SU-DHL-6 (cell line): ENCODE measurements at regions not wholly inside any gene's neighbourhood (a gene's known extent, or its start where the extent isn't known, plus 50 kb on each side); places are given as distances from the start of the nearest gene placed in this dataset.

Source experiments
- H2AFZ ChIP-seq: fragments of 200-600 bp; sonication (generic); 2 replicates; pipeline ENCODE4 v1.6.1; 2014; ENCODE audit warnings: low read depth, mild to moderate bottlenecking, moderate library complexity, mixed read lengths, antibody characterized with exemption, low read length; ENCODE audit not compliant: severe bottlenecking
- H3F3A ChIP-seq: fragments of 200-600 bp; shearing (Covaris generic); 2 replicates; pipeline ENCODE4 v1.6.0; 2016; ENCODE audit warnings: antibody characterized with exemption, mild to moderate bottlenecking; ENCODE audit not compliant: insufficient read depth
- H3K27ac ChIP-seq: fragments of 200-600 bp; sonication (generic); 2 replicates; pipeline ENCODE4 v1.5.1; 2016; ENCODE audit warnings: low read depth, mild to moderate bottlenecking, low read length, moderate library complexity, mixed read lengths
- H3K27me3 ChIP-seq: fragments of 200-600 bp; sonication (generic), shearing (Covaris generic); 2 replicates; pipeline ENCODE4 v1.6.0; 2014; ENCODE audit warnings: mild to moderate bottlenecking, low read length
- H3K36me3 ChIP-seq: fragments of 200-600 bp; sonication (generic); 2 replicates; pipeline ENCODE4 v1.6.1; 2014; ENCODE audit warnings: mild to moderate bottlenecking, low read length, mixed read lengths
- H3K4me2 ChIP-seq: fragments of 300-600, 200-600 bp; shearing (Covaris generic), sonication (generic); 2 replicates; pipeline ENCODE4 v1.6.0; 2014; ENCODE audit warnings: low read length, low read depth, mild to moderate bottlenecking; ENCODE audit not compliant: poor library complexity, severe bottlenecking
- H3K4me3 ChIP-seq: fragments of 200-600 bp; sonication (generic); 2 replicates; pipeline ENCODE4 v1.5.1; 2014; ENCODE audit warnings: antibody characterized with exemption, low read length, mild to moderate bottlenecking, mixed read lengths; ENCODE audit not compliant: insufficient read depth, poor library complexity, severe bottlenecking
- H3K79me2 ChIP-seq: fragments of 200-600 bp; sonication (generic); 2 replicates; pipeline ENCODE4 v1.6.1; 2014; ENCODE audit warnings: mild to moderate bottlenecking, low read length, moderate library complexity; ENCODE audit not compliant: insufficient read depth
- H3K9ac ChIP-seq: fragments of 200-600 bp; sonication (generic); 2 replicates; pipeline ENCODE4 v1.7.0; 2014; ENCODE audit warnings: mild to moderate bottlenecking, low read length
- H3K9me2 ChIP-seq: fragments of 200-600 bp; sonication (generic); replicated peaks from 2 replicates; pipeline ENCODE4 v1.6.1; 2014; ENCODE audit warnings: low read length; ENCODE audit not compliant: insufficient read depth
- H3K9me3 ChIP-seq: fragments of 200-600 bp; sonication (generic); 2 replicates; pipeline ENCODE4 v1.6.1; 2014; ENCODE audit warnings: low read length, mixed read lengths; ENCODE audit not compliant: insufficient read depth
- H4K20me1 ChIP-seq: fragments of 200-600 bp; sonication (generic); 2 replicates; pipeline ENCODE4 v1.6.1; 2014; ENCODE audit warnings: low read depth, mild to moderate bottlenecking, antibody characterized with exemption, low read length, moderate library complexity, mixed read lengths
- EZH2phosphoT487 ChIP-seq: fragments of 200-600 bp; sonication (generic), shearing (Covaris generic); conservative IDR thresholded peaks from 2 replicates; pipeline ENCODE4 v1.6.1; 2018; ENCODE audit warnings: mild to moderate bottlenecking, antibody characterized with exemption, low read length, moderate library complexity, mixed read lengths
- TF ChIP-seq, protein P1 (sequence below): fragments of 200-600 bp; sonication (generic); IDR thresholded peaks from one replicate; pipeline ENCODE4 v1.5.1; 2017; ENCODE audit warnings: antibody characterized with exemption, mild to moderate bottlenecking, low read length, moderate library complexity; ENCODE audit not compliant: insufficient read depth, poor library complexity, severe bottlenecking

- no peak overlapping the region for H3K9ac ChIP-seq
- H2AFZ ChIP-seq = no peak overlapping the region
- no peaks in the 10 kb centered on the region for H3K9me2 ChIP-seq
- H4K20me1 ChIP-seq = no peaks in the 10 kb centered on the region
- no peak overlapping the region for H3K4me3 ChIP-seq
- TF ChIP-seq, protein P1, sequence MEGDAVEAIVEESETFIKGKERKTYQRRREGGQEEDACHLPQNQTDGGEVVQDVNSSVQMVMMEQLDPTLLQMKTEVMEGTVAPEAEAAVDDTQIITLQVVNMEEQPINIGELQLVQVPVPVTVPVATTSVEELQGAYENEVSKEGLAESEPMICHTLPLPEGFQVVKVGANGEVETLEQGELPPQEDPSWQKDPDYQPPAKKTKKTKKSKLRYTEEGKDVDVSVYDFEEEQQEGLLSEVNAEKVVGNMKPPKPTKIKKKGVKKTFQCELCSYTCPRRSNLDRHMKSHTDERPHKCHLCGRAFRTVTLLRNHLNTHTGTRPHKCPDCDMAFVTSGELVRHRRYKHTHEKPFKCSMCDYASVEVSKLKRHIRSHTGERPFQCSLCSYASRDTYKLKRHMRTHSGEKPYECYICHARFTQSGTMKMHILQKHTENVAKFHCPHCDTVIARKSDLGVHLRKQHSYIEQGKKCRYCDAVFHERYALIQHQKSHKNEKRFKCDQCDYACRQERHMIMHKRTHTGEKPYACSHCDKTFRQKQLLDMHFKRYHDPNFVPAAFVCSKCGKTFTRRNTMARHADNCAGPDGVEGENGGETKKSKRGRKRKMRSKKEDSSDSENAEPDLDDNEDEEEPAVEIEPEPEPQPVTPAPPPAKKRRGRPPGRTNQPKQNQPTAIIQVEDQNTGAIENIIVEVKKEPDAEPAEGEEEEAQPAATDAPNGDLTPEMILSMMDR = no peak
- H3K27ac ChIP-seq = no peak overlapping the region
- H3K79me2 ChIP-seq = no peaks in the 10 kb centered on the region
- H3K4me2 ChIP-seq = no peak overlapping the region
- H3K36me3 ChIP-seq = no peaks in the 10 kb centered on the region
- H3K27me3 ChIP-seq = no peaks in the 10 kb centered on the region
- H3K9me3 ChIP-seq = no peaks in the 10 kb centered on the region
- no peaks in the 10 kb centered on the region for H3F3A ChIP-seq
Observed at GRCh38 chr9:10690546-10690945, 77.7 kb upstream of the PTPRD start.

DNA sequence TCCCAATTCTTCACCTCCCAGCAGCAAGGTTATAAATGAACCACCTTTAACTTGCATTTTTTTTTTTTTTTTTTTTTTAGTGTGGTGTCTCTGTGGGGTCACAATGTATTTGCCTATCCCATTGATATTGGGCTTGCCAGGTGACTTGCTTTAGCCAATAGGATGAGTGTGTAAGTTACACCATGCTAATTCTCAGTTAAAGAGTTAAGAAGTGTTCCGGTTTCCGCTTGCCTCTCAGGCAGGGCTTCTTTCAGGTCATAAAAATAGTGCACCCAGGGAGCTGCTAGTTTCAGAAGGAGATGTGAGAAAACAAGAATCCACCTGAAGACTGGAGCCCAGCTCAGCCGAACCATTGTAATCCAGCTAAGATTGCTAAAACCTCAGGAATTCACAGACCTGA lies 84.2 kb upstream of the PTPRD start:
- no peak overlapping the region for H3K4me2 ChIP-seq
- no peaks in the 10 kb centered on the region for H3K79me2 ChIP-seq
- H3F3A ChIP-seq = no peaks in the 10 kb centered on the region
- no peaks in the 10 kb centered on the region for H3K27me3 ChIP-seq
- H3K9me3 ChIP-seq = no peaks in the 10 kb centered on the region
- no peaks in the 10 kb centered on the region for H4K20me1 ChIP-seq
- no peak overlapping the region for H3K9ac ChIP-seq
- no peak overlapping the region for H2AFZ ChIP-seq
- no peak overlapping the region for H3K27ac ChIP-seq
- H3K9me2 ChIP-seq = no peaks in the 10 kb centered on the region
- H3K4me3 ChIP-seq = no peak overlapping the region
- TF ChIP-seq EZH2phosphoT487 = no peak
- TF ChIP-seq, protein P1 = no peak
- no peaks in the 10 kb centered on the region for H3K36me3 ChIP-seq

DNA sequence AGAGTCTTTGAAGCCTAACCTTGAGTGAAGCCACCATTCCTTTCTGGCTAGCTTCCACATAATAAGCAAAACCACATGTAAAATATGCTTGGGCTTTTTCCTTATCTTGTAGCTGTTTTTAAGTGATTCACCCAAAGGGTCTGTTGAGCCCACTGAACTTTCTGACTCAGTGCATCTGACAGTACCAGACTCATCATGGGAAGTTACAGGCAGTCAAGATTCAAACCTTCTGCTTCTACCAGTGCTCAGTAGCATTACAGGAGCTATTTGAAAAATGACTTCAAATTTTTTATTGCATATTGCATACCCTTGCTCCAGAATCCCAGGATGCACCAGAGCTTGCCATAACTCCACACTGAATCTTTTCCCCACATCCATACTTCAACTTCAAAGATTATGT lies 87.5 kb upstream of the PTPRD start:
- H3K27me3 ChIP-seq = no peaks in the 10 kb centered on the region
- TF ChIP-seq EZH2phosphoT487 = no peak
- TF ChIP-seq, protein P1 = no peak
- no peak overlapping the region for H3K4me3 ChIP-seq
- no peaks in the 10 kb centered on the region for H3F3A ChIP-seq
- no peak overlapping the region for H2AFZ ChIP-seq
- no peak overlapping the region for H3K27ac ChIP-seq
- H3K9me3 ChIP-seq = no peaks in the 10 kb centered on the region
- H3K4me2 ChIP-seq = no peak overlapping the region
- H3K79me2 ChIP-seq = no peaks in the 10 kb centered on the region
- no peaks in the 10 kb centered on the region for H3K36me3 ChIP-seq
- H3K9me2 ChIP-seq = no peaks in the 10 kb centered on the region
- no peak overlapping the region for H3K9ac ChIP-seq
- no peaks in the 10 kb centered on the region for H4K20me1 ChIP-seq

DNA sequence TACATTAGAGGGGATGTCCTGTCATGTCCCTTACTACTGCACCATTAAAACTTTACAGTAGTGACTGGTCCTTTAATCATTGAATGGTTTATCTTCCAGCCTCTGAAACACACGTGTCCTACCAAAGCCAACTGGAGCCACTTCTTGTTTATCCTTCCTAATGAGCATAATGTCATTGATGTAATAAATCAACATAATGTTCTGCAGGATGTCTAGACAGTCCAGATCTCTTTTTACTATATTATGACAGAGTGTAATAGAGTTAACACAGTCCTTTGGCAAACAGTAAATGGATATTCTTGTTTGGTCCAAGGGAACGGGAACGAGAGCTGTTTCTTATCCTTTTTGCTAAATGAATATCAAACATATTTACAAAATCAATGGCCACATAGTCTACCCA lies 88.1 kb upstream of the PTPRD start:
- TF ChIP-seq, protein P1 = no peak
- TF ChIP-seq EZH2phosphoT487 = no peak
- Histone ChIP-seq H3K27me3 (no peaks in the 10 kb centered on the region), H3K79me2 (no peaks in the 10 kb centered on the region), H3K36me3 (no peaks in the 10 kb centered on the region), H3K9me2 (no peaks in the 10 kb centered on the region), H3K9ac (no peak overlapping the region), H3F3A (no peaks in the 10 kb centered on the region), H3K4me2 (no peak overlapping the region), H3K9me3 (no peaks in the 10 kb centered on the region), H4K20me1 (no peaks in the 10 kb centered on the region), H3K27ac (no peak overlapping the region), H2AFZ (no peak overlapping the region), H3K4me3 (no peak overlapping the region)
